Right lung (tissue), 2 donors: ENCODE measurements at regions not wholly inside any gene's neighbourhood (a gene's known extent, or its start where the extent isn't known, plus 50 kb on each side); places are given as distances from the start of the nearest gene placed in this dataset.

Experiments
- DNase-seq, 2 donors: peaks; one replicate each; pipeline ENCODE4 v3.0.0-alpha.2; 2013

GRCh38 chr1:209222826-209223225 is 360.7 kb upstream of the CAMK1G start:
- no peak for DNase-seq

GRCh38 chr1:209223791-209224190 is 359.7 kb upstream of the CAMK1G start:
- DNase-seq = no peak

DNA sequence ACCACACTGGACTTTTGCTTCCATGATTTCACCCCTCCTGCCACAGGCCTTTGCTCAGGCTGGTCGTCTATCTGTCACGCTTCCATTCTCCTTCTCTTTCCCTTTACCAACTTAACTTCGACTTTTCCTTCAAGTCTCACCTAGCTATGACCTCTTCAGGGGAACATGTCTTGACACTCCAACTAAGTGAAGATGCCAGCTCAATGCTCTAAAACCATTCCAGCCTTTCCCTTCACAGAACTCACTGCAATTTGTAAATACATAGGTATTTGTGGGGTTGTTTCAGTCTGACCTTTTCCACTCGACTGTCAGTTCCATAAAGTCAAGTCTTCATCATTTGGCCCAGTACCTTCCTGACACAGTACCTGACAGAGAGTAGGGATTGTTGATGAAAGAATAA is 358.6 kb upstream of the CAMK1G start:
- DNase-seq = no peak

GRCh38 chr1:209227171-209227570 is 356.3 kb upstream of the CAMK1G start:
- no peak for DNase-seq

DNA sequence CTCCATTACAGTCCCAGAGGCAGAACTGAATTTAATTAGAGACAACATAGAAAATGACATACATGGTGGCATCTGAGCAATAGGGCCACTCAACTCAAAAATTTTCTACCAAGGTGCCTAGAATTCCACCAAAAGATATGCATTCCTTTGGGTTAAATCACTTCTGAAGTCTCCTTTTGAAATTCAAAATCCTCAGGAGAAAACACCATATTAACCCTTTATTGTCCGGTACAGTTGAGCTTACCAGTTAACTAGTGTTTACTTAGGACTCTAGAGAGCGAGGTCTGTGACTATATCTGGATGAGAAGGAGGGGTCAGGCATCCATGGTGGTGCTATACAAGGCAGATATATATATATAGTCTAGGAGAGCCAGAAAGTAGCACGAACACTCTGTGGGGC is 355.6 kb upstream of the CAMK1G start:
- DNase-seq = no peak

- no peak for DNase-seq
These were observed 353.9 kb upstream of the CAMK1G start for GRCh38 chr1:209229494-209230061.

DNA sequence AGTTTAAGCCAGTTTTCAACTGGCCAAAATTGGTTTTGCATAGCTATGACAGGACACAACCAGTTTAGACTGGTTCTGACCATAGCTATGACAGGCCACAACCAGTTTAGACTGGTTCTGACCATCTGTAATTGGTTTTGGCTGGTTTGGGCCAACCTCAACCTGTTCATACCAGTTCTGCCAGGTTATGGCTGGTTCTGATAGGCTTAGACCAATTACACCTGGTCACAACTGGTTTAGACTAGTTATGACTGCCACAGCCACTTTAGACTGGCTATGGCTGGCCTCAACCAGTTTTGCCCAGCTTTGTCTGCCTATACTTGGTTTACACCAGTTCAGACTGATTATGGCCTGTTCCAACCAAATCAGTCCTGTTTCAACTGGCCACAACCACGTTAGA is 353.2 kb upstream of the CAMK1G start:
- DNase-seq = no peak

- no peak for DNase-seq
These were observed 351.9 kb upstream of the CAMK1G start for GRCh38 chr1:209231476-209232156.

DNA sequence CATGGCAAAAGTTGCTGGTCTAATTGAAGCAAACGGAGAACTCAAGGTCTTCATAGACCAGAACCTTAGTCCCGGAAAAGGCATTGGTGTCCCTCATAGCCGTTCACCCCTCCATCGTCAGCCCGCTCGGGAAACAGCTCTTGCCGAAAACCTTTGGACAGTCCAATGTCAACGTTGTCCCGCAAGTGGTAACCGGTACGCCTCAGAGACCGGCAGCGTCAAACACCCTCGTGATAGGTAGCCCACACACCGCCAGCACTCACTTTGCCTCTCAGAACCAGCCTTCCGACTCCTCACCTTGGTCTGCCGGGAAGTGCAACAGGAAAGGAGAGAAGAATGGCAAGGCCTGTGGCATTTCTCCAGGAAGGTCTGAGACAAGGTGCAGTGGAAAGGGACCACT is 351.3 kb upstream of the CAMK1G start:
- no peak for DNase-seq

GRCh38 chr1:209232759-209233158 is 350.8 kb upstream of the CAMK1G start:
- DNase-seq = no peak

DNA sequence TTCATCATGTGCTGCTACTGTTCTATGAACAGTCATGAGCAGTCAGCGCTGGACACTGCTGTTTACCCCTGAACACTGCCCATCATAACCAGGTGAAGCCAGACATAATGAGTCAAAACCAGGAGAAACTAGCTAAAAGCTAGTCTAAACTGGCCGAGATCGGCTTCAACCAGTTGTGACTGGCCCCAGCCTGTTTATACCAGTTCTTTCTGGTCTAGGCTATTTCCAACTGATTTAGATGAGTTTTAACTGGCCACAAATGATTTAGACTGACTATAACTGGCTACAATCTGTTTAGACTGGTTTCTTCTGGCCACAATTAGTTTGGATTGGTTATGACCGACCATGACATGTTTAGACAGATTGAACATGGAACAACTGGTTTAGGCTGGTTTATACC is 348.3 kb upstream of the CAMK1G start:
- no peak for DNase-seq

GRCh38 chr1:209238356-209238755 is 345.2 kb upstream of the CAMK1G start:
- no peak for DNase-seq

DNA sequence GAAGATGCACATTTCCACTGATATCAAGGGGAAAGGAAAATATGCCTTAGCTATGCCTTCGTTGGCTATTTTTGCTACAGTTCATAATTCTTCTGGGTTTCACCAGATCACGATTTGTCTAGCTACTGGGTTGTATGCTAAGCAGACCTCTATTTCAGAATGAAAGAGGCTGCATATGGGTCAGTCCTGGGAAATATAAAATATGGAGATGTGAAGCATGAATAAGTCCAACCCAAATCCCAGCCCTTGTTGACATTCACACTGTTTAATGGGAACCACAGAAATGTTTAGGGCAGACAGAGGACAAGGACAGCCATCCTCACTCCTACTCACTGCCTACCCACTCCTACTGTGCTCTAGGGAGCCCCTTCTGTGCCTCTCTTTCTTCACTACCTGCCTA is 343.2 kb upstream of the CAMK1G start:
- no peak for DNase-seq

GRCh38 chr1:209241487-209241886 is 342.0 kb upstream of the CAMK1G start:
- DNase-seq = no peak

DNA sequence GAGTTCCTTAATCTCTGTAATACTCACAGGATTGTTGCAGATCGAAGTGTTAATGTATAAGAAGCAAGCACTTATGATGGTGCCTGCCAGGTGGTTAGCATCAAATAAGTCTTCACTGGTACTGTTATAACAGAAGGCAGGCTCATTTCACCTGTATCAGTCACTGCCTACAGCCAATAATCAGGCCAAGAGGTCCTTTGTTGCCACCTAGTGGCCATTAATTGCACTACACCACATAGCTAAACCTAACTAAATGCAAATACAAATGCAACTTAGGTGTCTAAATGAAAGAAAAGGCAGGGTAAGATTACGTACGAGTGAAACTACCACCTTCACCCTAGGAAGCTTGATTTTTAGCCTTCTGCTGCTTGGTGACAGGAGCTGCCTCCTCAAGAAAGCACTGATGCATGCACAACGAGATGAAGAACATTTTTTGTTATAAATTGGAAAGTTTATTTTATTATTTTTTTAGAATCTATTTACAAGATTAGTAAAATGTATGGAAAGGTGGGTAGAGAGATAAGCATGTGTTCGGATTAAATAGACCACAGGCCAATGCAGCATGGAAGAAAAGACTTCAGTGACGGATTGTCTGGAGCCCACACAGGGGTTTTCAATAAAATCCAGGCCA is 334.8 kb upstream of the CAMK1G start:
- peak; percentile 33 to 60 for DNase-seq

- no peak for DNase-seq
These were observed 334.2 kb upstream of the CAMK1G start for GRCh38 chr1:209249280-209249670.

DNA sequence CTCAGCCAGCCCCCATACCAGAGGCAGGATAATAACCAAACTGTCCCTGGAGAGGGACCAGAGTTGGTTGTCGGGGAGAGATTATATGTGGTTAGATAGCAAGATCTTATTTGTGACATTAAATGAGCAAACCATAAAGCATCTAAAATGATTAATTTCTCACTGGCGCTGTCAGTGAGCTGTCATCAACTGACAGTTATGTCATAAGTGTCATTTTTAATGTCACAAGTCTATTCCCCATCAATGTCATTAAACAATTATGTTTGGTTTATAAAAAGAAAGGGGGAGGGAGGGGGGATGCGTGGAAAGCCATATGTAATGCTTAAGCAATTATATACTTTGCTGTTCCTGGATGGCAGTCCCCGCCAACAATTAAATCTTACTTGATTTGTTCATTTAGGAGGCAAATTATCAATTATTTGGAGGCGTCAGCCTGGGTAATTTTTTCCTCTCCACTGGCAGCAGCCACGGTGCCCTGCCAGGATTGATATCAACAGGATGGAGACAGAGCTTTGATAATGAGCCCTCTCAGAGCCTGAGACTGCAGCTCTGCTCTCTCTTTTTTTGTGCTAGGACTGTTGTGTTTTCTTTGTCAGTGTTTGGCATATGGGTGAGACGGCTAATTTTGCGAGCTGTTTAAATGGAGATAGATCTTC is 333.6 kb upstream of the CAMK1G start:
- no peak for DNase-seq

DNA sequence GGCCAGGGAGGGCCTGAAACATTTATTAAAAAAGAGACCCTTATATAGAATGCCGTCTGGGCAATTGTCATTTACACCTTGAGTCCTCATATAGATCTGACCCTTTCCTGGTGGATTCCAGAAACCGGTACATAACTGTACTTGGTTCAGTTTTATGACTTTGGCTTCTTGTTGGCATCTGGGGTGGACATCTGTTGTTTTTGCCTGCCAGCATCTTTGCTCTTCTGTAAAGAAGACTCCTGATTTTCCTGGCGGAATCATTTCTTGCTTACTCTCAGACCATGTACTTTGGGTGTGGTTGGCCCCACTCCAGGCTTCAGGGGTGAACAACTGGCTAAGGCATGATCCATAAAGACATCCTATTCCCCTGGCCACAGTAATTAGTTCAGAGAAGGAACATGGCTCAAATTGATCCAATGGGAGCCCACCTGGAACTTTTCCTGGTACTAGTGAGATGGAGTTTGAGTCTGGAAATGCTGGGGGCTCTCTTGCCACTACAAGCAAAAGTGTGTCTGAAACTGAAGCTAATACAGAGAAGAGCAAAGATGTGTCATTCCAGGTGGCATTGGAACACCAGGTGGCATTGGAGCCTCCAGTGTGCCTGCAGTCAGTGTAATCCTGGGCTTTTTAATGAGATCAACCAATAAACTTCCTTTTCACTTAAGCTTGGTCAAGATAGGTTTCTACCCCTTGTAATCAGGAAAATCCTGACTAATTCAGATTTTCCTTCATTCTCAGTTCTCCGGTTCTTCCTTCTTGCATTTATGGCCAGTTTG is 332.5 kb upstream of the CAMK1G start:
- DNase-seq = no peak

DNA sequence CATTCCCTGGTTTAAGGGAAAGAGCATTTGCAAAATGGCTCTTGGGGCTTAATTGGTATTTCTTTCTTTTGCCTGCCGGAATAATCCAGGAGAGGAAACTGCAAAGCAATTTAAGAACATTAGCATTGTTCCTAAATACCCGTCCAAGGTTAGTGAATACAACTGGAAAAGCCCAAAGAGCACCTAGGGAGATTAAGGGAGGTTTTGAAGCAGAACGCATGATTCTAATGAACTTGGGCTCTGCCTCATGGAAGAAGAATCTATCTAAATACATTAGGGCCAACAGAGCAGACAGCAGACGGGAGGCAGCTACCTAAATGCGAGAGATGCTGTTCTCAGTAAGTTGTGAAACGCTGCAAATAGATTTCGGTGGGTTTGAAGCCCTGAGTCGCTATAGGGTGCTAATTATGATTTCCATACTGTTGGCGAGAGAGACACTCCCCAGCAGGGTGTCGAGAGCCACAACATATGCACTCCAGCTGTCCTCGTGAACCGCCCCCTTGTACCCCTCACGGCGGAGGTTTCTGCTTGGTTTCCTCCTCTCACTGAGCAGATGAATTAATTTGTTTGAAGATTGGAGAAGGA is 326.7 kb upstream of the CAMK1G start:
- no peak for DNase-seq

DNA sequence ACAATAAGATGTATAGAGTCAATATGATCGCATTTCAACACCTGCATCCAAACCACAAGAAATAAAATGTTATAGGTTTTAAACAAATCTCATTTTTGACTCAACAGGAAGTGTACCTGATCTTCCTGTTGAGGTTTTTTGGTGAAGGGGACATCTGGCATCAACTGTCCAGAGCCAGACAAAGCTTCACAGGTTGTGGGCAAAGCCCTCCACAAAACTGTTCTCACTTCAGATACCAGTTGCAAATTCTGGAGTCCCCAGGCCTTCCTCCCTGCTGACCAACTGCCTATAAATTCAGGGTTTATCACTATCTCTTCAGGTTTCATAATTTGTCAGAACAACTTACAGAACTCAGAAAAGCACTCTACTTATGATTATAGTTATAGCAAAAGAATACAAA is 326.1 kb upstream of the CAMK1G start:
- no peak for DNase-seq

DNA sequence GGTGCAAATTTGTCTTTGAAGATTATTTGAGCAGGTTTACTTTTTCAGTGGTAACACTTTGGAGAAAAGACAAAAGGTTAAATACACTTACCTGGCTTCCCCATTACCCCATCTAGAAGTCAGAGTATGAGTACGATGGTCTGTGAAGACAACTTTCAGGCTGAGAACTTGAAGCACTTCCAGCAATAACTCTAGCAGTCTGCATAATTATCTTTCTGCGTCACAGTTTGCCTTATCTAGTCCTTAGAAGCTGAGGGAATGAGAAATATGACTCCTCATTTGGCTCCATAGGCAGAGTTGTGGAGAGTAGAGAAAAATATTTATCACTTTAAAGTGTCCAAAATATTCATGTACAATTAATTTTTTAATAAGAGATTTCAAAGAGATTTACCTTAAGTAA is 323.4 kb upstream of the CAMK1G start:
- DNase-seq = peak in 1 of 2 donors; percentile 28

DNA sequence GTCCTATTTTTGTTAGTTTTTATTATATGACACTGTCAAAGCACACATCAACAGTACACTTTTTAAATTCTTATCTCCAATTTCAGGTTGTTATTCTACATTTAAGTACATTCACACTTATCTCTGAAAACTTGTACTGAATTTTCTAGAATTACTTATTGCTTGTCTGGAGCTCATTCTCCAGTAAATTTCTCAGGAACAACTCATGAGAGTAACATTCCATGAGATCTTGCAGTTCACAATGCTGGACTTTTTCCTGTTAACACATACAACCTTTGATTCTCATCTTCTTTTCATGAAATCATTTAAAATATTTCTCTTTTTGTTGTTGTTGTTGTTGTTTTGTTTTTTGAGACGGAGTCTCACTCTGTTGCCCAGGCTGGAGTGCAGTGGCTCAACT is 320.9 kb upstream of the CAMK1G start:
- DNase-seq = no peak
